Esophagus muscularis mucosa (tissue), 4 donors: ENCODE measurements at regions not wholly inside any gene's neighbourhood (a gene's known extent, or its start where the extent isn't known, plus 50 kb on each side); places are given as distances from the start of the nearest gene placed in this dataset.

Experiments used
- DNase-seq: peaks from one replicate; pipeline ENCODE4 v3.0.0-alpha.2; 2017; ENCODE audit errors: extremely low spot score
- H3K27ac ChIP-seq, 4 donors: fragments of 200-600 bp; sonication (generic); replicated peaks in 1 of 4; 1 replicate in 3 of 4; 2 replicates in 1 of 4; pipeline ENCODE4 v1.5.1; 2016 to 2019; ENCODE audit warnings: mild to moderate bottlenecking in 1 of 4
- H3K27me3 ChIP-seq, 4 donors: fragments of 200-600 bp; sonication (generic); one replicate each; pipeline versions ENCODE4 v1.5.1 to v1.6.0; 2016 to 2019
- H3K36me3 ChIP-seq, 4 donors: fragments of 200-600 bp; sonication (generic); one replicate each; pipeline ENCODE4 v1.5.1; 2016 to 2019
- H3K4me1 ChIP-seq, 4 donors: fragments of 200-600 bp; sonication (generic); one replicate each; pipeline ENCODE4 v1.5.1; 2016 to 2019
- H3K4me3 ChIP-seq, 4 donors: fragments of 200-600 bp; sonication (generic); 1 replicate in 2 of 4; 2 replicates in 2 of 4; pipeline ENCODE4 v1.5.1; 2016 to 2019; ENCODE audit warnings: mild to moderate bottlenecking in 4 of 4, moderate library complexity in 1 of 4
- H3K9me3 ChIP-seq, 4 donors: fragments of 200-600 bp; sonication (generic); 1 replicate in 3 of 4; 2 replicates in 1 of 4; pipeline ENCODE4 v1.5.1; 2016 to 2019
- CTCF ChIP-seq, 3 experiments: fragments of 200-600 bp in 2 of 3; fragments of 450-650 bp in 1 of 3; sonication (generic) in 2 of 3; IDR thresholded peaks; one replicate each; pipeline ENCODE4 v1.5.1; 2017 to 2019; ENCODE audit warnings: antibody characterized with exemption in 3 of 3, mild to moderate bottlenecking in 2 of 3, moderate library complexity in 1 of 3
- EP300 ChIP-seq: sonication (generic); formaldehyde crosslinking; IDR thresholded peaks from one replicate; pipeline ENCODE4 v1.6.1; 2017; ENCODE audit warnings: antibody characterized with exemption
- POLR2A ChIP-seq: fragments of 450-650 bp; IDR thresholded peaks from one replicate; pipeline ENCODE4 v1.6.1; 2017; ENCODE audit warnings: antibody characterized with exemption, moderate library complexity, mild to moderate bottlenecking, low read depth
- POLR2AphosphoS5 ChIP-seq, 2 donors: sonication (generic); formaldehyde crosslinking; IDR thresholded peaks; one replicate each; pipeline ENCODE4 v1.6.1; 2017; ENCODE audit warnings: antibody characterized with exemption in 2 of 2
- WGBS: methylation state at CpG from one replicate; pipeline ENCODE4 v1.1.5; 2018; 5-methylcytosine and 5-hydroxymethylcytosine counted together
- intact Hi-C: fragments of 100-400 bp; cut with DNase I; formaldehyde crosslinking; loops from one replicate; pipeline ENCODE4 v1.15.1; 2023

- Histone ChIP-seq H3K36me3 (no peaks in the 10 kb centered on the region), H3K4me3 (no peak overlapping the region), H3K4me1 (no peaks in the 10 kb centered on the region), H3K27me3 (peaks cover 0 to 59% (median 0%) of the 10 kb centered on the region in 4 donors), H3K9me3 (no peaks in the 10 kb centered on the region), H3K27ac (no peak overlapping the region)
- intact Hi-C loops: no loop called here
- no peak for TF ChIP-seq CTCF (IDR thresholded peaks at IDR 0.05)
- no peak for TF ChIP-seq POLR2AphosphoS5 (IDR thresholded peaks at IDR 0.05)
- no peak for TF ChIP-seq EP300
- TF ChIP-seq POLR2A: no peak
- WGBS: 90% methylated on average over 3 of the region's 3 CpGs
- no peak for DNase-seq
These were observed 76.9 kb upstream of the OLFM1 start for GRCh38 chr9:135010586-135010860.

GRCh38 chr9:135010921-135011320, 76.5 kb upstream of the OLFM1 start:
- Histone ChIP-seq H3K36me3 (no peaks in the 10 kb centered on the region), H3K4me1 (no peaks in the 10 kb centered on the region), H3K27me3 (peaks cover 0 to 63% (median 0%) of the 10 kb centered on the region in 4 donors), H3K4me3 (no peak overlapping the region), H3K27ac (no peak overlapping the region), H3K9me3 (no peaks in the 10 kb centered on the region)
- no peak for TF ChIP-seq CTCF (IDR thresholded peaks at IDR 0.05)
- no peak for TF ChIP-seq POLR2AphosphoS5 (IDR thresholded peaks at IDR 0.05)
- no peak for TF ChIP-seq POLR2A
- no peak for TF ChIP-seq EP300
- 100% methylated on average over 3 of the region's 8 CpGs for WGBS
- intact Hi-C loops: no loop called here
- no peak for DNase-seq

GRCh38 chr9:135012166-135012565, 75.3 kb upstream of the OLFM1 start:
- no peaks in the 10 kb centered on the region for H3K4me1 ChIP-seq
- no peaks in the 10 kb centered on the region for H3K36me3 ChIP-seq
- H3K27me3 ChIP-seq: peaks cover 0 to 71% (median 0%) of the 10 kb centered on the region in 4 donors
- intact Hi-C loops: no loop called here
- DNase-seq: no peak
- no peak overlapping the region for H3K4me3 ChIP-seq
- H3K27ac ChIP-seq: no peak overlapping the region
- WGBS: 95% methylated on average over 5 of the region's 5 CpGs
- no peaks in the 10 kb centered on the region for H3K9me3 ChIP-seq
- TF ChIP-seq POLR2AphosphoS5 (IDR thresholded peaks at IDR 0.05) (no peak), POLR2A (no peak), EP300 (no peak), CTCF (IDR thresholded peaks at IDR 0.05) (no peak)

GRCh38 chr9:135014311-135015010, 73.0 kb upstream of the OLFM1 start:
- H3K4me1 ChIP-seq: no peaks in the 10 kb centered on the region
- peaks cover 0 to 73% (median 0%) of the 10 kb centered on the region in 4 donors for H3K27me3 ChIP-seq
- TF ChIP-seq POLR2A (no peak), POLR2AphosphoS5 (IDR thresholded peaks at IDR 0.05) (no peak), EP300 (no peak), CTCF (IDR thresholded peaks at IDR 0.05) (no peak)
- H3K27ac ChIP-seq: no peak overlapping the region
- DNase-seq: no peak
- H3K36me3 ChIP-seq: no peaks in the 10 kb centered on the region
- no peak overlapping the region for H3K4me3 ChIP-seq
- intact Hi-C loops: no loop called here
- H3K9me3 ChIP-seq: no peaks in the 10 kb centered on the region
- 87% methylated on average over 22 of the region's 24 CpGs for WGBS

GRCh38 chr9:135015096-135015495, 72.4 kb upstream of the OLFM1 start:
- no peak for DNase-seq
- Histone ChIP-seq H3K36me3 (no peaks in the 10 kb centered on the region), H3K9me3 (no peaks in the 10 kb centered on the region), H3K4me3 (no peak overlapping the region), H3K27ac (no peak overlapping the region), H3K4me1 (no peaks in the 10 kb centered on the region), H3K27me3 (peaks cover 0 to 67% (median 0%) of the 10 kb centered on the region in 4 donors)
- intact Hi-C loops: no loop called here
- TF ChIP-seq CTCF (IDR thresholded peaks at IDR 0.05) (no peak), POLR2A (no peak), EP300 (no peak), POLR2AphosphoS5 (IDR thresholded peaks at IDR 0.05) (no peak)
- WGBS: 80% methylated on average over 13 of the region's 13 CpGs
